K562 (cell line): ENCODE measurements at regions not wholly inside any gene's neighbourhood (a gene's known extent, or its start where the extent isn't known, plus 50 kb on each side); places are given as distances from the start of the nearest gene placed in this dataset.

Source experiments
- ATAC-seq: fragments of 200-7000 bp; cut with Tn5 transposase; 3 replicates; pipeline ENCODE4 v1.9.1; 2020; ENCODE audit warnings: moderate library complexity
- BruUV-seq: library from RNA; stranded (reverse); fragments of 400-500 nt; replicated peaks from 2 replicates; lab custom pipeline; 2021; lab: Mats Ljungman, UMichigan
- CTCF ChIA-PET: fragments of 300-600 bp; formaldehyde crosslinking; extraction: SDS; loops from one replicate; lab custom pipeline; 2021; ENCODE audit warnings: low intra/inter-chr PET ratio; lab: Yijun Ruan, JAX
- POLR2A ChIA-PET: fragments of 300-600, 350-650 bp; sonication (Branson Sonifier 250); formaldehyde crosslinking; extraction: SDS; loops from one replicate; lab custom pipeline; 2021; ENCODE audit warnings: antibody characterized with exemption, inconsistent platforms; lab: Yijun Ruan, JAX
- DNase-seq, 4 experiments: peaks; one replicate each; pipeline versions ENCODE4 v3.0.0 to v3.0.0-alpha.2; 2011 to 2018; ENCODE audit warnings: low spot score in 3 of 4, mixed read lengths in 3 of 4; ENCODE audit errors: extremely low read depth in 1 of 4
- FAIRE-seq: peaks from 2 replicates; lab custom pipeline; 2011; peaks lifted over from hg19 to GRCh38; lab: Jason Lieb, UNC
- H2AFZ ChIP-seq: 2 replicates; pipeline ENCODE4 v1.6.0; 2011; ENCODE audit warnings: low read depth, low read length, control low read depth, inconsistent platforms
- H3K27ac ChIP-seq: fragments of 200-600 bp; 3 replicates; pipeline ENCODE4 v1.8.0; 2011; ENCODE audit warnings: low read depth, mild to moderate bottlenecking, control low read depth, inconsistent platforms, low read length, moderate library complexity, mixed read lengths; ENCODE audit errors: extremely low read depth
- H3K27me3 ChIP-seq, 2 experiments: fragments of 300-600 bp in 1 of 2; 2 replicates in 1 of 2; 3 replicates in 1 of 2; pipeline versions ENCODE4 v1.6.0 to v1.8.0; 2011; ENCODE audit warnings: inconsistent platforms in 2 of 2, low read length in 2 of 2, mild to moderate bottlenecking in 1 of 2, mixed read lengths in 1 of 2, moderate library complexity in 1 of 2; ENCODE audit not compliant: control insufficient read depth in 2 of 2, insufficient read depth in 2 of 2
- H3K36me3 ChIP-seq: fragments of 300-600 bp; 3 replicates; pipeline ENCODE4 v1.8.0; 2011; ENCODE audit warnings: mild to moderate bottlenecking, low read length, inconsistent platforms; ENCODE audit not compliant: control insufficient read depth, insufficient read depth
- H3K4me1 ChIP-seq, 2 experiments: fragments of 200-600 bp in 1 of 2; replicated peaks in 1 of 2; 2 replicates in 1 of 2; 3 replicates in 1 of 2; pipeline versions ENCODE4 v1.5.1 to v1.8.0; 2011; ENCODE audit warnings: inconsistent platforms in 2 of 2, low read length in 2 of 2, mild to moderate bottlenecking in 1 of 2, mixed read lengths in 1 of 2, moderate library complexity in 1 of 2; ENCODE audit not compliant: control insufficient read depth in 2 of 2, insufficient read depth in 2 of 2
- H3K4me2 ChIP-seq: 2 replicates; pipeline ENCODE4 v1.6.1; 2011; ENCODE audit warnings: low read length, control low read depth, inconsistent platforms, mixed read lengths; ENCODE audit not compliant: insufficient read depth
- H3K4me3 ChIP-seq: fragments of 200-600 bp; sonication (generic), shearing (Covaris generic); 2 replicates; pipeline ENCODE4 v1.5.1; 2016; ENCODE audit warnings: control low read depth, inconsistent platforms
- H3K79me2 ChIP-seq: fragments of 200-600 bp; 3 replicates; pipeline ENCODE4 v1.8.0; 2011; ENCODE audit warnings: low read length, inconsistent platforms; ENCODE audit not compliant: control insufficient read depth, insufficient read depth
- H3K9ac ChIP-seq, 2 experiments: 2 replicates each; pipeline versions ENCODE4 v1.6.0 to v1.6.1; 2011; ENCODE audit warnings: low read depth in 2 of 2, low read length in 2 of 2, control low read depth in 1 of 2, inconsistent platforms in 1 of 2, mild to moderate bottlenecking in 1 of 2, mixed read lengths in 1 of 2; ENCODE audit not compliant: insufficient read depth in 1 of 2
- H3K9me1 ChIP-seq: one replicate; pipeline ENCODE4 v1.6.0; 2011; ENCODE audit warnings: inconsistent platforms, mild to moderate bottlenecking, low read length, moderate library complexity; ENCODE audit not compliant: control insufficient read depth, insufficient read depth
- H3K9me3 ChIP-seq: replicated peaks from 2 replicates; pipeline ENCODE4 v1.5.1; 2011; ENCODE audit warnings: low read depth, low read length, inconsistent platforms; ENCODE audit not compliant: control insufficient read depth, insufficient read depth
- H4K20me1 ChIP-seq: replicated peaks from 2 replicates; pipeline ENCODE4 v1.6.1; 2011; ENCODE audit warnings: low read length, inconsistent platforms, mixed read lengths; ENCODE audit not compliant: control insufficient read depth, insufficient read depth
- ARID4B ChIP-seq: sonication (generic); formaldehyde crosslinking; IDR thresholded peaks from 2 replicates; pipeline ENCODE4 v1.8.0; 2022; ENCODE audit warnings: mild to moderate bottlenecking, missing genetic modification reagents
- HDAC2 ChIP-seq: fragments of 450-650 bp; IDR thresholded peaks from 2 replicates; pipeline ENCODE4 v1.6.1; 2016; ENCODE audit warnings: mild to moderate bottlenecking
- MAFF ChIP-seq: IDR thresholded peaks from 2 replicates; pipeline ENCODE4 v1.6.1; 2012; ENCODE audit warnings: low read length, improper control_type of control experiment
- POLR2G ChIP-seq: fragments of 200-400 bp; formaldehyde crosslinking; IDR thresholded peaks from 2 replicates; pipeline ENCODE4 v1.6.1; 2017; ENCODE audit warnings: low read depth, mild to moderate bottlenecking, antibody characterized with exemption, low read length, moderate library complexity
- SP1 ChIP-seq: sonication (generic); formaldehyde crosslinking; IDR thresholded peaks from 2 replicates; pipeline ENCODE4 v1.8.1; 2022; ENCODE audit warnings: mild to moderate bottlenecking, missing genetic modification reagents
- TAF9B ChIP-seq: fragments of 450-650 bp; IDR thresholded peaks from 2 replicates; pipeline ENCODE4 v1.6.1; 2018; ENCODE audit warnings: mild to moderate bottlenecking; ENCODE audit not compliant: partially characterized antibody
- U2AF2 ChIP-seq: fragments of 200-400 bp; formaldehyde crosslinking; optimal IDR thresholded peaks from 2 replicates; pipeline ENCODE3; 2017; ENCODE audit warnings: low read depth, mild to moderate bottlenecking, low read length
- ZHX1 ChIP-seq: fragments of 150-350 bp; conservative IDR thresholded peaks from 2 replicates; pipeline ENCODE4 v1.6.1; 2014; ENCODE audit warnings: low read length
- ZNF316 ChIP-seq: fragments of 450-650 bp; IDR thresholded peaks from 2 replicates; pipeline ENCODE4 v1.6.1; 2016
- in situ Hi-C: fragments of 300-500 bp; cut with MboI; formaldehyde crosslinking; loops from 4 replicates; pipeline ENCODE4 v1.15.0; 2018; ENCODE audit warnings: inconsistent platforms, mixed read lengths
- intact Hi-C: fragments of 100-400 bp; cut with micrococcal nuclease; formaldehyde crosslinking; loops from 2 replicates; pipeline ENCODE4 v1.14.2; 2022

GRCh38 chr1:189357317-189357716 lies 1120.3 kb downstream of the BRINP3 start (continued):
- TF ChIP-seq POLR2G (no peak), U2AF2 (no peak), ARID4B (no peak)

GRCh38 chr1:189369612-189370011 lies 1108.1 kb downstream of the BRINP3 start:
- FAIRE-seq (no peak), ATAC-seq (no peak), DNase-seq (no peak)
- Histone ChIP-seq H3K4me3 (no peak overlapping the region), H3K9me1 (no peaks in the 10 kb centered on the region), H3K9ac (no peak overlapping the region), H4K20me1 (no peaks in the 10 kb centered on the region), H3K9me3 (no peaks in the 10 kb centered on the region), H3K27ac (no peak overlapping the region), H3K4me2 (no peak overlapping the region), H3K4me1 (no peaks in the 10 kb centered on the region), H3K27me3 (no peaks in the 10 kb centered on the region), H3K79me2 (no peaks in the 10 kb centered on the region), H3K36me3 (no peaks in the 10 kb centered on the region), H2AFZ (no peak overlapping the region)
- intact Hi-C loops (no loop called here), in situ Hi-C loops (no loop called here)
- BruUV-seq = no TSS peak
- ChIA-PET POLR2A (no interaction called here), CTCF (no interaction called here)
- TF ChIP-seq SP1 (CRISPR knock-in tag) (no peak), HDAC2 (no peak), ZNF316 (peak; percentile 37; the same call in 1 of the 2 replicates), MAFF (0 out of 2 replicates have a peak, but pooled peaks have one; percentile 6), TAF9B (no peak), ZHX1 (no peak)
